ENCODE measurements at regions not wholly inside any gene's neighbourhood (a gene's known extent, or its start where the extent isn't known, plus 50 kb on each side); places are given as distances from the start of the nearest gene placed in this dataset.
"Not testable (repeated sequence)": the region's sequence is repeated elsewhere in the genome, so short reads cannot be mapped to it uniquely, and the experiment has no call there.

DNA sequence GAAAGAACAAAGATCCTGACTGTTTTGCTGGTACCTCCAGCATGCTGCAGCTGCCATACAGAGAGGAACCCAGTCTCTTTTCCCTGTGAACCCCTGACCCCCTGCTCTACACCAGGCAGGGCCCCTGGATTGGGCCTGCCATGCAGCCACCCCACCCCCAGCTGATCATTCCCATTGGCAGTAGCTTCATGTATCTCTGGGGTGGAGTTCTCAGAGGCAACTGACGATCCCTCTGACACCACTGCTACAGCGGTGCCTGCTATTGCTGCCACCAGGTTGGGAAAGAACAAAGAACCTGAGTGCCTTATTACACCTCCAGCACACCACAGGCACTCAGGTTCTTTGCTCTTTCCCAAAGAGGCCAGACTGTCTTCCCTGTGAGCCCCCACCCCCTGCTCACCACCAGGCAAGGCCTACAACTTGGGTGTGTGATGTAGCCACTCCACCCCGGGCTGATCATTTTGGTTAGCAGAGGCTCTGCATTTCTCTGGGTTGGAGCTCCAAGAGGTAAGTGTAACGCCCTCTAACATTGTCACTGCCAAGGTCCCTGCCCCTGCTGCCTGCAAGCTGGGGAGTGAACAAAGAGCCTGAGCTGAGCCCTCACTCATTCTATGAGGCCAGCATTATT is 252.4 kb downstream of the SPATA31A6 start:
- H3K36me3 ChIP-seq (ENCODE audit: control insufficient read depth in 2 of 2, extremely low read depth in 1 of 2, insufficient read depth in 2 of 2, low read length in 2 of 2); DNase-seq (ENCODE audit: low read depth, low spot score); H3K9me3 ChIP-seq (replicated peaks; ENCODE audit: control insufficient read depth, insufficient read depth, low read length); intact Hi-C loops (cut with micrococcal nuclease); H3K27me3 ChIP-seq (ENCODE audit: control insufficient read depth in 2 of 2, insufficient read depth in 2 of 2, low read length in 2 of 2); POLR2A ChIA-PET; H3K79me2 ChIP-seq (ENCODE audit: control insufficient read depth, insufficient read depth, low read length); H3K4me3 ChIP-seq (replicated peaks in 1 of 3; ENCODE audit: insufficient read depth in 1 of 3, low read depth in 1 of 3, low read length in 3 of 3); H3K9ac ChIP-seq (replicated peaks; ENCODE audit: extremely low read depth, insufficient read depth, low read length); CTCF ChIA-PET; H4K20me1 ChIP-seq (replicated peaks; ENCODE audit: control insufficient read depth, extremely low read depth, insufficient read depth, low read length); H3K27ac ChIP-seq (ENCODE audit: insufficient read depth, low read depth, low read length); H3K4me2 ChIP-seq (ENCODE audit: insufficient read depth, low read length); BruUV-seq (replicated peaks); H3K9me1 ChIP-seq (replicated peaks; ENCODE audit: control insufficient read depth, extremely low read depth, insufficient read depth, low read length); H2AFZ ChIP-seq (ENCODE audit: low read depth, low read length); FAIRE-seq; dilution Hi-C loops (cut with MboI; ENCODE audit: extremely low pct_ligation_motif_present, low sequenced_read_pairs): not testable (repeated sequence)
- H3K4me1 ChIP-seq (ENCODE audit: control insufficient read depth, extremely low read depth, insufficient read depth, low read length): peaks cover 10% of the 10 kb centered on the region

DNA sequence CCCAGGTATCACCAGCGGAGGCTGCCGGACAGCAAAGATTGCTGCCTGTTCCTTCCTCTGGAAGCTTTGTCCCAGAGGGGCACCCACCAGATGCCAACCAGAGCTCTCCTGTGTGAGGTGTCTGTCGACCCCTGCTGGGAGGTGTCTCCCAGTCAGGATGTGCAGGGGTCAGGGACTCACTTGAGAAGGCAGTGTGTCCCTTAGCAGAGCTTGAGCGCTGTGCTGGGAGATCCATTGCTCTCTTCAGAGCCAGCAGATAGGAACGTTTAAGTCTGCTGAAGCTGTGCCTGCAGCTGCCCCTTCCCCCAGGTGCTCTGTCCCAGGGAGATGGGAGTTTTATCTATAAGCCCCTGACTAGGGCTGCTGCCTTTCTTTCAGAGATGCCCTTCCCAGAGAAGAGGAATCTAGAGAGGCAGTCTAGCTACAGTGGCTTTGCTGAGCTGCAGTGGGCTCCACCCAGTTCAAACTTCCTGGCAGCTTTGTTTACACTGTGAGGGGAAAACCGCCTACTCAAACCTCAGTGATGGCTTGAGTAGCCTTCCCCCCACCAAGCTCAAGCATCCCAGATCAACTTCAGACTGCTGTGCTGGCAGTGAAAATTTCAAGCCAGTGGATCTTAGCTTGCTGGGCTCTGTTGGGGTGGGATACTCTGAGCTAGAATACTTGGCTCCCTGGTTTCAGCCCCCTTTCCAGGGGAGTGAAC is 253.7 kb downstream of the SPATA31A6 start:
- DNase-seq (ENCODE audit: low read depth, low spot score); BruUV-seq (replicated peaks); H3K9ac ChIP-seq (replicated peaks; ENCODE audit: extremely low read depth, insufficient read depth, low read length); H3K36me3 ChIP-seq (ENCODE audit: control insufficient read depth in 2 of 2, extremely low read depth in 1 of 2, insufficient read depth in 2 of 2, low read length in 2 of 2); H2AFZ ChIP-seq (ENCODE audit: low read depth, low read length); H4K20me1 ChIP-seq (replicated peaks; ENCODE audit: control insufficient read depth, extremely low read depth, insufficient read depth, low read length); H3K27me3 ChIP-seq (ENCODE audit: control insufficient read depth in 2 of 2, insufficient read depth in 2 of 2, low read length in 2 of 2); H3K79me2 ChIP-seq (ENCODE audit: control insufficient read depth, insufficient read depth, low read length); H3K4me3 ChIP-seq (replicated peaks in 1 of 3; ENCODE audit: insufficient read depth in 1 of 3, low read depth in 1 of 3, low read length in 3 of 3); H3K9me3 ChIP-seq (replicated peaks; ENCODE audit: control insufficient read depth, insufficient read depth, low read length); H3K4me2 ChIP-seq (ENCODE audit: insufficient read depth, low read length); dilution Hi-C loops (cut with MboI; ENCODE audit: extremely low pct_ligation_motif_present, low sequenced_read_pairs); CTCF ChIA-PET; intact Hi-C loops (cut with micrococcal nuclease); FAIRE-seq; H3K9me1 ChIP-seq (replicated peaks; ENCODE audit: control insufficient read depth, extremely low read depth, insufficient read depth, low read length); H3K4me1 ChIP-seq (ENCODE audit: control insufficient read depth, extremely low read depth, insufficient read depth, low read length); H3K27ac ChIP-seq (ENCODE audit: insufficient read depth, low read depth, low read length); POLR2A ChIA-PET: not testable (repeated sequence)

DNA sequence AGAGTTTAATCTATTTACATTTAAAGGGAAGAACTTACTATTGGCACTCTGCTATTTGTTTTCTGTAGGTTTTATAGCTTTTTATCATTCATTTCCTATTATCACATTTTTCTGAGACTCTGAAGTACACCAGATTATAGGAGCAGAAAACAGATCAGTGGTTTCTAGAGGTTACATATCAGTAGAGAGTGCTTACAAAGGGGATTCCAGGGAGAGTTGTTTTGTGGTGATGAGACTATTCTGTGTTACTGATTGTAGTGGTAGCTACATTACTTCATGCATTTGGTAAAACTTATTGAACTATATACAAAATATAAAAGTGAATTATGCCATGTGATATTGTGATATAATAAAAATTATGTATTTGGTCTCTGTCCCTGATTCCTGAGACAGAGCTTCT is 259.2 kb downstream of the SPATA31A6 start:
- H3K9me3 ChIP-seq (replicated peaks; ENCODE audit: control insufficient read depth, insufficient read depth, low read length); POLR2A ChIA-PET; dilution Hi-C loops (cut with MboI; ENCODE audit: extremely low pct_ligation_motif_present, low sequenced_read_pairs); intact Hi-C loops (cut with micrococcal nuclease); H3K9ac ChIP-seq (replicated peaks; ENCODE audit: extremely low read depth, insufficient read depth, low read length); H4K20me1 ChIP-seq (replicated peaks; ENCODE audit: control insufficient read depth, extremely low read depth, insufficient read depth, low read length); FAIRE-seq; H3K27me3 ChIP-seq (ENCODE audit: control insufficient read depth in 2 of 2, insufficient read depth in 2 of 2, low read length in 2 of 2); H3K4me2 ChIP-seq (ENCODE audit: insufficient read depth, low read length); H3K36me3 ChIP-seq (ENCODE audit: control insufficient read depth in 2 of 2, extremely low read depth in 1 of 2, insufficient read depth in 2 of 2, low read length in 2 of 2); BruUV-seq (replicated peaks); H3K79me2 ChIP-seq (ENCODE audit: control insufficient read depth, insufficient read depth, low read length); CTCF ChIA-PET; H3K27ac ChIP-seq (ENCODE audit: insufficient read depth, low read depth, low read length); DNase-seq (ENCODE audit: low read depth, low spot score); H3K4me3 ChIP-seq (replicated peaks in 1 of 3; ENCODE audit: insufficient read depth in 1 of 3, low read depth in 1 of 3, low read length in 3 of 3); H2AFZ ChIP-seq (ENCODE audit: low read depth, low read length); H3K9me1 ChIP-seq (replicated peaks; ENCODE audit: control insufficient read depth, extremely low read depth, insufficient read depth, low read length); H3K4me1 ChIP-seq (ENCODE audit: control insufficient read depth, extremely low read depth, insufficient read depth, low read length): not testable (repeated sequence)

DNA sequence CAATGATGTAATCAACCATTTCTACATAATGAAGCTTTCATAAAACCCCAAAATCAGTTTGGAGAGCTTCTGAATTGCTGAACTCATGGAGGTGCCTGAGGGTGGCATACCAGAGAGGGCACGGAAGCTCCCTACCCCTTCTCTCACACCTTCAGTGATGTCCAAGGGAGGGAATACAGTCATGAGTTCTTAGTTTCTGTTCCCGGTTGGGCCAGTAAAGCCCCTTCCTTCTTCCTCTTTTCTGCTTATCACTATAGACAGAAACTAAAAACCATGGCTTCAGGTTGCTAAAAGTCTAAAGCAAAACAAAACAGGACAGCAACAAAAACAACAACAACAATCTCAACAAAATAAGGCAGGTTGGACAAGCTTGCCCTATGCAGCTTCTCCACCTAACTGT is 260.0 kb downstream of the SPATA31A6 start:
- intact Hi-C loops (cut with micrococcal nuclease); CTCF ChIA-PET; H3K27ac ChIP-seq (ENCODE audit: insufficient read depth, low read depth, low read length); H3K79me2 ChIP-seq (ENCODE audit: control insufficient read depth, insufficient read depth, low read length); BruUV-seq (replicated peaks); H3K9me1 ChIP-seq (replicated peaks; ENCODE audit: control insufficient read depth, extremely low read depth, insufficient read depth, low read length); dilution Hi-C loops (cut with MboI; ENCODE audit: extremely low pct_ligation_motif_present, low sequenced_read_pairs); H3K9ac ChIP-seq (replicated peaks; ENCODE audit: extremely low read depth, insufficient read depth, low read length); H3K4me1 ChIP-seq (ENCODE audit: control insufficient read depth, extremely low read depth, insufficient read depth, low read length); H3K36me3 ChIP-seq (ENCODE audit: control insufficient read depth in 2 of 2, extremely low read depth in 1 of 2, insufficient read depth in 2 of 2, low read length in 2 of 2); H3K9me3 ChIP-seq (replicated peaks; ENCODE audit: control insufficient read depth, insufficient read depth, low read length); FAIRE-seq; H3K27me3 ChIP-seq (ENCODE audit: control insufficient read depth in 2 of 2, insufficient read depth in 2 of 2, low read length in 2 of 2); H4K20me1 ChIP-seq (replicated peaks; ENCODE audit: control insufficient read depth, extremely low read depth, insufficient read depth, low read length); POLR2A ChIA-PET; DNase-seq (ENCODE audit: low read depth, low spot score); H3K4me3 ChIP-seq (replicated peaks in 1 of 3; ENCODE audit: insufficient read depth in 1 of 3, low read depth in 1 of 3, low read length in 3 of 3); H3K4me2 ChIP-seq (ENCODE audit: insufficient read depth, low read length); H2AFZ ChIP-seq (ENCODE audit: low read depth, low read length): not testable (repeated sequence)
